ENCODE measurements at regions not wholly inside any gene's neighbourhood (a gene's known extent, or its start where the extent isn't known, plus 50 kb on each side); places are given as distances from the start of the nearest gene placed in this dataset.

DNA sequence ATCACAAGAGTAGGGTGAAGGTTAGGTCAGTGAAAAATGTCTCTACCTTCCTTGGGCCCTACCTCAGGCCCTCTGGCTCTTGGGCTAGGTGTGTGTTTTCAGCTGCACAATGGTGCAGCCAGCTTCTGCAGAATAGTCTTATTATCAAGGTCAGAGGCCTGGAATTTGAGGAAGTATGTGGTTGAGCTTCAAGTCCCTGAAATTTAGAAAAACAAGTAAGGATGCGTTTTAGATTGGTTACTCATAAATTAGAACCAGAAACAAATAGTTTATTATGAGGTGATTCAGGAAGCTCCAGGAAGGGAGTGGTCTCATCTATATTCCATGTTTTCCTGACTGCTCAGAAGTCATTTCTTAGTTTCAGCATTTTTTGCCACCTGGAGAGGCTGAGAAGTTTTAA, 204.2 kb upstream of the CELF4 start:
- H3K14ac ChIP-seq (ENCODE audit: insufficient read length), result no peak overlapping the region
- ChIA-PET CTCF (ENCODE audit: partially characterized antibody) (interaction anchor here (0.6 to 2.3 kb wide), 4 partner anchors 9 to 120 kb away, joined by 3 to 10 read pairs (median 4); no protein-coding TSS in a partner anchor), POLR2A (ENCODE audit: partially characterized antibody) (no interaction called here)
- no peak overlapping the region for H4K91ac ChIP-seq (replicated peaks; ENCODE audit: insufficient read length, low read length)
- H3K23me2 ChIP-seq (ENCODE audit: low read depth, low read length), result no peaks in the 10 kb centered on the region
- H2BK20ac ChIP-seq (ENCODE audit: low read length), result no peak overlapping the region
- no peak overlapping the region for H3K4ac ChIP-seq (replicated peaks; ENCODE audit: insufficient read length, low read depth, low read length)
- H2BK15ac ChIP-seq (ENCODE audit: low read length), result no peak overlapping the region
- no peaks in the 10 kb centered on the region for H3K27me3 ChIP-seq (replicated peaks in 1 of 4; ENCODE audit: control insufficient read depth in 3 of 4, extremely low read depth in 1 of 4, insufficient read depth in 3 of 4, low read length in 3 of 4)
- H3K79me2 ChIP-seq (ENCODE audit: control insufficient read depth in 1 of 2, insufficient read depth in 2 of 2, low read length in 2 of 2), result no peaks in the 10 kb centered on the region
- H3K18ac ChIP-seq (ENCODE audit: extremely low read depth, low read length), result no peak overlapping the region
- H3K4me3 ChIP-seq (ENCODE audit: extremely low read depth in 1 of 4, insufficient read depth in 2 of 4, low read depth in 3 of 4, low read length in 4 of 4), result no peak overlapping the region
- H4K8ac ChIP-seq (ENCODE audit: extremely low read depth, insufficient read depth, low read length), result no peak overlapping the region
- H3K4me1 ChIP-seq (replicated peaks in 1 of 4; ENCODE audit: control insufficient read depth in 3 of 4, insufficient read depth in 4 of 4, low read length in 3 of 4), result no peaks in the 10 kb centered on the region
- DNase-seq (ENCODE audit: low read depth in 1 of 2, low spot score in 2 of 2) (no peak), FAIRE-seq (no peak)
- H4K5ac ChIP-seq (ENCODE audit: insufficient read length, low read depth, low read length), result no peak overlapping the region
- H3K56ac ChIP-seq (replicated peaks; ENCODE audit: insufficient read length, low read depth, low read length), result no peak overlapping the region
- H3K9me3 ChIP-seq (ENCODE audit: insufficient read depth in 2 of 2, low read depth in 1 of 2, low read length in 1 of 2), result no peaks in the 10 kb centered on the region
- no peak overlapping the region for H2BK12ac ChIP-seq (ENCODE audit: low read depth, low read length)
- H2AFZ ChIP-seq (ENCODE audit: low read length), result no peak overlapping the region
- H3K27ac ChIP-seq (ENCODE audit: low read depth, low read length), result no peak overlapping the region
- no peak overlapping the region for H2BK120ac ChIP-seq (replicated peaks; ENCODE audit: low read depth, low read length)
- 87% methylated on average over 1 of the region's 1 CpG; no CpG with 5 or more reads in 1 of the 2 experiments for WGBS, 2 experiments (ENCODE audit: extremely low coverage in 1 of 2, insufficient coverage in 1 of 2, insufficient read length in 1 of 2, insufficient replicate concordance in 2 of 2, low coverage in 1 of 2, low lambda C conversion rate in 2 of 2, missing lambda C conversion rate in 1 of 2)
- no peaks in the 10 kb centered on the region for H3K79me1 ChIP-seq (ENCODE audit: low read depth, low read length)
- no peak overlapping the region for H2AK5ac ChIP-seq (ENCODE audit: low read depth, low read length)
- H4K20me1 ChIP-seq (replicated peaks in 1 of 2; ENCODE audit: control insufficient read depth in 1 of 2, insufficient read depth in 2 of 2, low read length in 2 of 2), result no peaks in the 10 kb centered on the region
- H3K23ac ChIP-seq (ENCODE audit: insufficient read length), result no peak overlapping the region
- no peak overlapping the region for H3K4me2 ChIP-seq (ENCODE audit: insufficient read depth in 1 of 2, low read depth in 2 of 2, low read length in 2 of 2)
- no peak overlapping the region for H2BK5ac ChIP-seq (ENCODE audit: low read depth, low read length)
- H3K36me3 ChIP-seq (ENCODE audit: control insufficient read depth in 2 of 4, insufficient read depth in 4 of 4, low read length in 3 of 4), result no peaks in the 10 kb centered on the region
- H3K9ac ChIP-seq (replicated peaks in 1 of 4; ENCODE audit: extremely low read depth in 1 of 4, low read depth in 3 of 4, low read length in 3 of 4), result no peak overlapping the region
- no peak for TF ChIP-seq GTF2F1 (IDR thresholded peaks at IDR 0.05; ENCODE audit: borderline replicate concordance, low read depth, low read length)
- no peak for TF ChIP-seq SRF (IDR thresholded peaks at IDR 0.05; ENCODE audit: low read depth, low read length)
- no peak for TF ChIP-seq EGR1 (IDR thresholded peaks at IDR 0.05; ENCODE audit: borderline replicate concordance, low read depth, low read length)
- TF ChIP-seq, protein P1, sequence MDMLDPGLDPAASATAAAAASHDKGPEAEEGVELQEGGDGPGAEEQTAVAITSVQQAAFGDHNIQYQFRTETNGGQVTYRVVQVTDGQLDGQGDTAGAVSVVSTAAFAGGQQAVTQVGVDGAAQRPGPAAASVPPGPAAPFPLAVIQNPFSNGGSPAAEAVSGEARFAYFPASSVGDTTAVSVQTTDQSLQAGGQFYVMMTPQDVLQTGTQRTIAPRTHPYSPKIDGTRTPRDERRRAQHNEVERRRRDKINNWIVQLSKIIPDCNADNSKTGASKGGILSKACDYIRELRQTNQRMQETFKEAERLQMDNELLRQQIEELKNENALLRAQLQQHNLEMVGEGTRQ (IDR thresholded peaks at IDR 0.05; ENCODE audit: low read length), result no peak
- TF ChIP-seq NRF1 (IDR thresholded peaks at IDR 0.05; ENCODE audit: low read depth, low read length), result no peak
- TF ChIP-seq, protein P2, sequence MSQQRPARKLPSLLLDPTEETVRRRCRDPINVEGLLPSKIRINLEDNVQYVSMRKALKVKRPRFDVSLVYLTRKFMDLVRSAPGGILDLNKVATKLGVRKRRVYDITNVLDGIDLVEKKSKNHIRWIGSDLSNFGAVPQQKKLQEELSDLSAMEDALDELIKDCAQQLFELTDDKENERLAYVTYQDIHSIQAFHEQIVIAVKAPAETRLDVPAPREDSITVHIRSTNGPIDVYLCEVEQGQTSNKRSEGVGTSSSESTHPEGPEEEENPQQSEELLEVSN (IDR thresholded peaks at IDR 0.05), result no peak

Data from H1 (cell line).